Activated CD4-positive, alpha-beta memory T cell treated with anti-CD3 and anti-CD28 coated beads for 36 hours (primary cell): ENCODE measurements at regions not wholly inside any gene's neighbourhood (a gene's known extent, or its start where the extent isn't known, plus 50 kb on each side); places are given as distances from the start of the nearest gene placed in this dataset.

Experiments used
- CTCF ChIA-PET: fragments of 350-600 bp; sonication (Branson Sonifier 250); formaldehyde crosslinking; loops from one replicate; lab custom pipeline; 2021; ENCODE audit warnings: antibody characterized with exemption, inconsistent platforms; lab: Charles Lee
- POLR2A ChIA-PET: fragments of 350-600 bp; sonication (Branson Sonifier 250); formaldehyde crosslinking; loops from one replicate; lab custom pipeline; 2021; ENCODE audit warnings: antibody characterized with exemption; lab: Charles Lee
- DNase-seq: peaks from one replicate; pipeline ENCODE4 v3.0.0-alpha.2; 2020
- H3K27ac Mint-ChIP-seq: one replicate; pipeline ENCODE4 v1.8.0; 2021; ENCODE audit warnings: mixed read lengths
- H3K27me3 Mint-ChIP-seq: one replicate; pipeline ENCODE4 v1.8.0; 2021; ENCODE audit warnings: mixed read lengths
- H3K36me3 Mint-ChIP-seq: one replicate; pipeline ENCODE4 v1.8.0; 2021; ENCODE audit warnings: mixed read lengths
- H3K4me1 Mint-ChIP-seq: one replicate; pipeline ENCODE4 v1.8.0; 2021; ENCODE audit warnings: low read depth, mixed read lengths
- H3K4me3 Mint-ChIP-seq: one replicate; pipeline ENCODE4 v1.8.0; 2021; ENCODE audit warnings: mild to moderate bottlenecking, mixed read lengths
- H3K9me3 Mint-ChIP-seq: one replicate; pipeline ENCODE4 v1.8.0; 2021; ENCODE audit warnings: mixed read lengths
- intact Hi-C: fragments of 100-400 bp; cut with micrococcal nuclease; formaldehyde crosslinking; loops from one replicate; pipeline ENCODE4 v1.15.1; 2023

DNA sequence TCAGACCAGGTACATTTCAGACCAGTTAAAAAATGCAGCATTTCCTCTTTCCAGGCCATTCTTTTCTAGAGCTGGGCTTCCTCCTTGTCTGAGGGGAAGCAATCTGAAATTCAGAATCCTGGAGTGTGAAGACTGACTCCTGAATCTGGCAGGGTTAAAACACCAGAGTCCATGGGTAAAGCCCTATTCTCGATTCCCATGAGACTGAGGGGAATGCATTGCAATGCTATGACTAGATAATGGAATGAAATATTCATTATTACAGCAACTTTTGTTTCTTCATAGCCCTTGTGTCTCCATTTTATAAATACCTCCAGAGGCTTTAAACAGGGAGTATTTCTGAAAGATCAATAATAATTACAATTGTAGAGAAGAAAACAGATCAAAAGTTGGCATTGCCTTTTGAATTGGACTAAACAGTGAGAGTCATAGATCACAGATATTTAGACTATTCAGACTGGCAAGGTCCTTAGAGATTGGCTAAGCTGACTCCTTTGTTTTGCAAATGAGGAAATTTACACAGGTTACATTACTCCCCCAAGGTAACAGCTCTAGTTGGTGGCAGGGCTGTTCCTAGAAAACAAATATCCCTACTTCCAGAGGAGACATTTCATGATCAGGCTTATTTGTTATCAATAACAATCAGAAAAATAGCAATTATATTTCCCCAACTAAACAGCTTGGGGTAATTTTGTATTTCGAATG is 632.6 kb upstream of the KIRREL3 start:
- no peak overlapping the region for H3K27ac Mint-ChIP-seq
- H3K27me3 Mint-ChIP-seq: no peaks in the 10 kb centered on the region
- ChIA-PET CTCF (no interaction called here), POLR2A (no interaction called here)
- no peak for DNase-seq
- no peaks in the 10 kb centered on the region for H3K4me1 Mint-ChIP-seq
- no peak overlapping the region for H3K4me3 Mint-ChIP-seq
- intact Hi-C loops: no loop called here
- no peaks in the 10 kb centered on the region for H3K36me3 Mint-ChIP-seq
- no peaks in the 10 kb centered on the region for H3K9me3 Mint-ChIP-seq

DNA sequence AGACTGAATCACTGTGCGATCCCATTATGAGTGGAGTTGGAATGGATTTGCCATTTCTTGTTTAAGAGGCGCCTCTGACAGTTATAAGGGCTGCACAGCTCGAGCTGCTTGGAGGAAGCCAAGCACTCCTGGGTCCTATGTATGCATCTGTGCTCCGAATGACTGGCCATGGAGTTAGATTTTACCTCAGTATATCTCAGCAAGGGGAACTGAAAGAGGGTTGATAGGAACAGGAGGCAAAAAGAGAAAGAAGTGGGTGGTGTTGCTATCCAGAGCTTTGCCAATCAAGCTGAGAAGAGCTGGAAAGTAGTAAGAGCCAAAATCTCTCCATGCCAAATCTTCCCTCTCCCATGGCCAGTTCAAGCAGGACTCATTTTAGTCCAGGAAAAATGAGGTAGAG is 632.0 kb upstream of the KIRREL3 start:
- no peak for DNase-seq
- Mint-ChIP-seq H3K27me3 (no peaks in the 10 kb centered on the region), H3K4me1 (no peaks in the 10 kb centered on the region), H3K4me3 (no peak overlapping the region), H3K27ac (no peak overlapping the region), H3K9me3 (no peaks in the 10 kb centered on the region), H3K36me3 (no peaks in the 10 kb centered on the region)
- intact Hi-C loops: no loop called here
- ChIA-PET POLR2A (no interaction called here), CTCF (no interaction called here)

DNA sequence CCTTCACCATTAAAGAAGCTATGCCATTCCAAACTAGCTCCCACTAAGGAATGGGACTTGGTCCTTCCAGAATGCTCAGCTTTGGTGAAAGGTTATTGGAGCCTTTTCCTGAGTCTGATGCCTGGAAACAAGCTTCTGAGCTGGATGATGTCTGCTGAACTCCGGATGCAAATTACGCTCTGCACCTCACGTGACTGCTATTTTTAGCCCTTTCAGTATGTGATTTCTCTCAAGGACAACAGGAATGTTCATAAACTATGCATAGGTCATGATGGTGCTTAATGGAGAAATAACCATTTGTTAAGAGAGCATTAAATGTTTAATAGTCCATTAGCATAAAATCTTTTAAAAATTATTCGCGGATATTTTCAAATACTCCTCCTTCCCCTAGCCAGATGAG is 631.4 kb upstream of the KIRREL3 start:
- Mint-ChIP-seq H3K36me3 (no peaks in the 10 kb centered on the region), H3K27ac (no peak overlapping the region), H3K4me3 (no peak overlapping the region), H3K9me3 (no peaks in the 10 kb centered on the region), H3K27me3 (no peaks in the 10 kb centered on the region), H3K4me1 (no peaks in the 10 kb centered on the region)
- ChIA-PET CTCF (no interaction called here), POLR2A (no interaction called here)
- intact Hi-C loops: no loop called here
- DNase-seq: no peak

GRCh38 chr11:127629200-127629599 is 628.6 kb upstream of the KIRREL3 start:
- Mint-ChIP-seq H3K4me1 (no peaks in the 10 kb centered on the region), H3K36me3 (no peaks in the 10 kb centered on the region), H3K27ac (no peak overlapping the region), H3K4me3 (no peak overlapping the region), H3K27me3 (no peaks in the 10 kb centered on the region), H3K9me3 (no peaks in the 10 kb centered on the region)
- no peak for DNase-seq
- intact Hi-C loops: no loop called here
- POLR2A ChIA-PET: no interaction called here
- CTCF ChIA-PET: no interaction called here

- POLR2A ChIA-PET: no interaction called here
- Mint-ChIP-seq H3K36me3 (no peaks in the 10 kb centered on the region), H3K27me3 (no peaks in the 10 kb centered on the region), H3K9me3 (no peaks in the 10 kb centered on the region), H3K4me1 (no peaks in the 10 kb centered on the region), H3K4me3 (no peak overlapping the region), H3K27ac (no peak overlapping the region)
- no peak for DNase-seq
- intact Hi-C loops: no loop called here
- CTCF ChIA-PET: no interaction called here
Observed at GRCh38 chr11:127628458-127628785, 627.9 kb upstream of the KIRREL3 start.

DNA sequence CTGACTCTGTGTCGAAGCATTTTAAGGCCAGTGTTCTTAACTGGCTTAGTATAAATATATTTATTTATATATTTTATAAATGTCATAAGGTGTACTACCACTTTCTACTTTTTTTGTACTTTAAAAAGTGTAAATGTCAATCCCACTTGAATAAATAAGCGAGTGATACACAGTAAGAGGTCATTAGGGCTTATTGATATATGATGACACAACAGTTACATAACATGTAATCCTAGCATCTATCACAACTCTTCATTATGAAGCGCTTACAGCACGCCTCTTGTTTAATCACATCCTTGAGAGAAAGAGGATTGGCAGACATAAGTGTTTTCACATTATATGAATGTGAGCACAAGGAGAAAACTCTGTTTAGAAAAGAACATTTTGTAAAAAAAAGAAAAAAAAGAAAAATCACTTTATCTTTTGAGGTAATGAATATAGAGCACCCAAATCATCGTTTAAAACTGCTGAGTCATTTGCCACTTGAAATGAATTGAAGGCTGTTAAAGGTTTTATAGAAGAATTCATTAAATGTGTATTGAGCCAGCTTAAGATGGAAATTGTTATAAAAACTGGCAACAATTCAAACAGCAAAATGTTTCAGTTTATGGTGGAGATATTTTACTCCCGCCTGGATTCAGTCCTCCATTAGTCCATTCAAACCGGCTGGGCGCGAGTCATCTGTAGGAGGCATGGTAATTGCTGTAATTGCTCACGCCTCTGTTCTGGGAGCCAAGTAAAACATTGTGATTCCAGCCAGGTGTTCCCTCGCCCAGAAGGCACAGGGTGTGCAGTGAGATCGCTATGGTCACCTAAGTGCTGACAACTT is 627.3 kb upstream of the KIRREL3 start:
- Mint-ChIP-seq H3K4me3 (no peak overlapping the region), H3K27me3 (no peaks in the 10 kb centered on the region), H3K4me1 (no peaks in the 10 kb centered on the region), H3K9me3 (no peaks in the 10 kb centered on the region), H3K27ac (no peak overlapping the region), H3K36me3 (no peaks in the 10 kb centered on the region)
- intact Hi-C loops: no loop called here
- ChIA-PET CTCF (no interaction called here), POLR2A (no interaction called here)
- no peak for DNase-seq

- intact Hi-C loops: no loop called here
- POLR2A ChIA-PET: no interaction called here
Observed at GRCh38 chr11:127627204-127627603, 626.6 kb upstream of the KIRREL3 start.

DNA sequence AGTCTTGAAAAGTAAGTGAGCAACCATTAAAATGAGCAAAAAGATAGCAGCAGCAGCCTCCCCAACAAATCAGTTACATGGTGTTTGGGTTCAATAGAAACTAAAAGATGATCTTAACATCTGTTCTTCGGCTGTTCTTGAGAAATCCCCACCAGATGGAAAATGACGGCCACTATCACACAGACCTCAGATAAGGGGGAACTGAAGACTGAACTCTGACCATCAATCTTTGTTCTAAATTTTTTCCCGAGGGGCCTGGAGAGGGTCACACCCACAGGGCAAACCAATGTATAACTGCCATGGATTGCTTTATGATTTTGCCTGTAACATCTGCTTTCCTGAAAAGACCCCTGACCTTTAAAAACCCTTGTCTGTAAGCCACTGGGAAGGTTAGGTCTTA is 624.8 kb upstream of the KIRREL3 start:
- H3K27ac Mint-ChIP-seq: no peak overlapping the region
- no peak overlapping the region for H3K4me3 Mint-ChIP-seq
- no peaks in the 10 kb centered on the region for H3K27me3 Mint-ChIP-seq
- intact Hi-C loops: no loop called here
- H3K36me3 Mint-ChIP-seq: no peaks in the 10 kb centered on the region
- ChIA-PET CTCF (no interaction called here), POLR2A (no interaction called here)
- H3K4me1 Mint-ChIP-seq: no peaks in the 10 kb centered on the region
- DNase-seq: no peak
- H3K9me3 Mint-ChIP-seq: no peaks in the 10 kb centered on the region

More at GRCh38 chr11:127627204-127627603, 626.6 kb upstream of the KIRREL3 start:
- Mint-ChIP-seq H3K27me3 (no peaks in the 10 kb centered on the region), H3K4me1 (no peaks in the 10 kb centered on the region), H3K27ac (no peak overlapping the region), H3K36me3 (no peaks in the 10 kb centered on the region), H3K9me3 (no peaks in the 10 kb centered on the region), H3K4me3 (no peak overlapping the region)
- no peak for DNase-seq
- CTCF ChIA-PET: no interaction called here

- ChIA-PET CTCF (no interaction called here), POLR2A (no interaction called here)
- Mint-ChIP-seq H3K27ac (no peak overlapping the region), H3K4me3 (no peak overlapping the region), H3K9me3 (no peaks in the 10 kb centered on the region), H3K4me1 (no peaks in the 10 kb centered on the region), H3K36me3 (no peaks in the 10 kb centered on the region), H3K27me3 (no peaks in the 10 kb centered on the region)
- intact Hi-C loops: no loop called here
- DNase-seq: no peak
Observed at GRCh38 chr11:127624306-127624856, 623.8 kb upstream of the KIRREL3 start.

DNA sequence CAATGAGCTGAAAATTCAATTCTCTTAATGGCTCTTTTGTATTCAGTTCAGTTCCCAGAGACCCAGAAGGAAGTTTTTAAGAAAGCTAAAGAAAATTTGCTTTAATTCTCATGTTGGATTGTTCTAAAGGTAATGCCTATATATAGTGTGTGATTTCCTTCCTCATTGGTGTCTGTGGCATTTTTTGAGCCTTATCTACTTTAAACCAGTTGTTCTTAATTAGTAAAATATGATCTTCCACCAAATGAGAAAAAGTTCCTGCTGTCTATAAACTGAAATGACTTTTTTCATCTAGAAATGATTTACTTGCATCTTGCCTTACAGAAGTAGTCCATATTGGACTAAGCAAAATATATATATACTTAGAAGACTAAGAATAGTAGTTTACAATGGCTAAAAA is 622.1 kb upstream of the KIRREL3 start:
- intact Hi-C loops: no loop called here
- no peaks in the 10 kb centered on the region for H3K27me3 Mint-ChIP-seq
- CTCF ChIA-PET: no interaction called here
- DNase-seq: no peak
- no peaks in the 10 kb centered on the region for H3K36me3 Mint-ChIP-seq
- no peaks in the 10 kb centered on the region for H3K9me3 Mint-ChIP-seq
- H3K4me3 Mint-ChIP-seq: no peak overlapping the region
- H3K4me1 Mint-ChIP-seq: no peaks in the 10 kb centered on the region
- POLR2A ChIA-PET: no interaction called here
- no peak overlapping the region for H3K27ac Mint-ChIP-seq

DNA sequence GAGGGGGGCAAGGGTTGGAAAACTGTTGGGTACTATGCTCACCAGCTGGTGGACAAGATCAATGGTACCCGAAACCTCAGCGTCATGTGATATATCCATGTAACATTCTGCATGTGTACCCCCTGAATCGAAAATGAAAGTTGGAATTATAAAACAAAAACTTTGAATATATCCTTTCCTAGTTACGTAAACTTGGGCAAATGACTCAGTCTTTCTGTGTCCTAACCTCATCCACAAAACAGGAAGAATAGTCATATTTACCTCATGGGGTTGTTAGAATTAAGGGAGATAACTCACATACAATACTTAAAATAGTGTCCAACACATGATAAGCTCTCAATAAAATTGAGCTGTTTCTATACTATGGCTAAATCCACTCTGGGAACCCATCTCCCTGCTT is 620.1 kb upstream of the KIRREL3 start:
- intact Hi-C loops: no loop called here
- POLR2A ChIA-PET: no interaction called here
- DNase-seq: no peak
- Mint-ChIP-seq H3K36me3 (no peaks in the 10 kb centered on the region), H3K4me3 (no peak overlapping the region), H3K27ac (no peak overlapping the region), H3K9me3 (no peaks in the 10 kb centered on the region), H3K4me1 (no peaks in the 10 kb centered on the region), H3K27me3 (no peaks in the 10 kb centered on the region)
- CTCF ChIA-PET: no interaction called here

DNA sequence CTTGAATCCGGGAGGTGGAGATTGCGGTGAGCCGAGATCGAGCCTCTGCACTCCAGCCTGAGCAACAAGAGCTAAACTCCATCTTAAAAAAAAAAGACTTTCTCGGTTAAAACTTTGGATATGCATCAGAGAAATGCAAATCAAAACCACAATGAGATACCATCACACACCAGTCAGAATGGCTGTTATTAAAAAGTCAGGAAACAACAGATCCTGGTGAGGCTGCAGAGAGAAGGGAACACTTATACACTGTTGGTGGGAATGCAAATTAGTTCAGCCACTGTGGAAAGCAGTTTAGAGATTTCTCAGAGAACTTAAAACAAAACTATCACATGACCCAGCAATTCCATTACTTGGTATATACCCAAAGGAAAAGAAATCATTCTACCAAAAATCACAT is 619.4 kb upstream of the KIRREL3 start:
- Mint-ChIP-seq H3K36me3 (no peaks in the 10 kb centered on the region), H3K27ac (no peak overlapping the region), H3K4me1 (no peaks in the 10 kb centered on the region), H3K9me3 (no peaks in the 10 kb centered on the region), H3K4me3 (no peak overlapping the region), H3K27me3 (no peaks in the 10 kb centered on the region)
- no peak for DNase-seq
- POLR2A ChIA-PET: no interaction called here
- intact Hi-C loops: no loop called here
- CTCF ChIA-PET: no interaction called here

DNA sequence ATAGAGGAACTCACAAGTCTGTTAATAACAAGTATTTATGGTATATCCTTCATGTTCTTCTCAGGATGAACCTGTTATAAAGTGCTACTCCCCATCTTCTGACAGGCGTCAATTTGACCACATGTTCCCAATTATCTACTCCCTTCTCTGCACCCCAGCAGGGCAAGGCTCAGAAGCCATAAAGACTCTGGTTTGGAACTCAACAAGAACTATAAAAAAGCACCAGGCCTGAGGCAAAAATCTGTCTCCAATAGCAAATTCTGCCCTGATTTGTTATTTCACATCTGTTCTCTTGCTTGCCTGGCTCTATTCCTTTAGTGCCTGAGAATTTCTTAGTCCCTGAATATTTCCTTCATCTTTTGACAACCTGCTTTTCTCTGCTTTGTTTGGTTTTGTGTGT is 618.2 kb upstream of the KIRREL3 start:
- CTCF ChIA-PET: no interaction called here
- no peaks in the 10 kb centered on the region for H3K36me3 Mint-ChIP-seq
- POLR2A ChIA-PET: no interaction called here
- intact Hi-C loops: no loop called here
- H3K9me3 Mint-ChIP-seq: no peaks in the 10 kb centered on the region
- H3K27me3 Mint-ChIP-seq: no peaks in the 10 kb centered on the region
- no peaks in the 10 kb centered on the region for H3K4me1 Mint-ChIP-seq
- H3K4me3 Mint-ChIP-seq: no peak overlapping the region
- no peak overlapping the region for H3K27ac Mint-ChIP-seq
- DNase-seq: no peak
